ENCODE measurements at regions not wholly inside any gene's neighbourhood (a gene's known extent, or its start where the extent isn't known, plus 50 kb on each side); places are given as distances from the start of the nearest gene placed in this dataset.

- TF ChIP-seq FLYWCH1 (CRISPR knock-in tag; IDR thresholded peaks at IDR 0.05) = no peak
- no peak for TF ChIP-seq MYC (CRISPR knock-in tag; IDR thresholded peaks at IDR 0.05; ENCODE audit: borderline replicate concordance)
- no peak for TF ChIP-seq ZNF124 (CRISPR knock-in tag; IDR thresholded peaks at IDR 0.05)
- no peak for TF ChIP-seq CCAR2 (optimal IDR thresholded peaks at IDR 0.05; ENCODE audit: low read depth, low read length)
- no peak for TF ChIP-seq GTF3A (CRISPR knock-in tag; conservative IDR thresholded peaks at IDR 0.05)
- TF ChIP-seq ZNF282 (IDR thresholded peaks at IDR 0.05; ENCODE audit: partially characterized antibody) = no peak
- no peak for TF ChIP-seq EZH2 (conservative IDR thresholded peaks at IDR 0.05; ENCODE audit: low read depth, low read length)
- TF ChIP-seq, protein P1, sequence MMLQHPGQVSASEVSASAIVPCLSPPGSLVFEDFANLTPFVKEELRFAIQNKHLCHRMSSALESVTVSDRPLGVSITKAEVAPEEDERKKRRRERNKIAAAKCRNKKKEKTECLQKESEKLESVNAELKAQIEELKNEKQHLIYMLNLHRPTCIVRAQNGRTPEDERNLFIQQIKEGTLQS (CRISPR knock-in tag; IDR thresholded peaks at IDR 0.05) = no peak
- no peak for TF ChIP-seq ZFP91 (CRISPR knock-in tag; IDR thresholded peaks at IDR 0.05; ENCODE audit: borderline replicate concordance)
Measured at GRCh38 chr2:78263571-78263970, 741.4 kb upstream of the LRRTM4 start.

Measured in HepG2 (cell line).